ENCODE measurements at regions not wholly inside any gene's neighbourhood (a gene's known extent, or its start where the extent isn't known, plus 50 kb on each side); places are given as distances from the start of the nearest gene placed in this dataset.
A peak's percentile ranks its signal among the peaks of the same experiment; 100 is the strongest.
"Not testable (repeated sequence)": the region's sequence is repeated elsewhere in the genome, so short reads cannot be mapped to it uniquely, and the experiment has no call there.

DNA sequence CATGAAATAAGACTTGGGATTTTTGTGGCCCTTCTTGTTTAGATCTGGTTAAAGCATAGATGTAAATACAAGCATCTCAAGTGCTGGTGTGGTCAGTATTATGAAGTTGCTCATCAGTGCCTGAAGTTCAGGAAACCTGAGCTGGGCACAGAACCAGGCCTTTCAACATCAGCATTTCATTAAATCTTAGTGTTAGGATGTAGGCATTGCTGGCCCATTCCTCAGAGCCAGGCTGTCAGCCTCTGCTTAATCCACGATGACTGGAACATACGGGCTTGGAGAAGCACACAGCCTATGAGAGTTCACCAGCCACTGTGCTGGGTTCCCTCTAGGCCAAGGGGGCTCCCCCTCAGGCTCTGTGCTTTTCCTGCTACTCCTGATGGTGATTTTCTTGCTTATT is 270.2 kb downstream of the EN1 start:
- TF ChIP-seq CTCF (IDR thresholded peaks at IDR 0.05; ENCODE audit: insufficient read depth, low read length, missing control alignments): no peak
- DNase-seq (ENCODE audit: low read depth, low spot score): no peak
- ChIA-PET POLR2A (no interaction called here), CTCF (interaction anchor here (0.6 to 1.2 kb wide), 4 partner anchors 10 to 205 kb away, joined by 3 read pairs; no protein-coding TSS in a partner anchor)
- H3K4me3 ChIP-seq (ENCODE audit: low read depth, low read length): no peak overlapping the region

- CTCF ChIA-PET: interaction anchor here (0.8 to 1.2 kb wide), 2 partner anchors 11 to 204 kb away, joined by 3 read pairs; no protein-coding TSS in a partner anchor
- DNase-seq (ENCODE audit: low read depth, low spot score): peak; percentile 17
- no peak for TF ChIP-seq CTCF (IDR thresholded peaks at IDR 0.05; ENCODE audit: insufficient read depth, low read length, missing control alignments)
- POLR2A ChIA-PET: interaction anchor here (0.8 kb wide), 1 partner anchor 269 kb away, joined by 4 read pairs; no protein-coding TSS in a partner anchor
- no peak overlapping the region for H3K4me3 ChIP-seq (ENCODE audit: low read depth, low read length)
Measured at GRCh38 chr2:118576109-118576855, 271.2 kb downstream of the EN1 start.

DNA sequence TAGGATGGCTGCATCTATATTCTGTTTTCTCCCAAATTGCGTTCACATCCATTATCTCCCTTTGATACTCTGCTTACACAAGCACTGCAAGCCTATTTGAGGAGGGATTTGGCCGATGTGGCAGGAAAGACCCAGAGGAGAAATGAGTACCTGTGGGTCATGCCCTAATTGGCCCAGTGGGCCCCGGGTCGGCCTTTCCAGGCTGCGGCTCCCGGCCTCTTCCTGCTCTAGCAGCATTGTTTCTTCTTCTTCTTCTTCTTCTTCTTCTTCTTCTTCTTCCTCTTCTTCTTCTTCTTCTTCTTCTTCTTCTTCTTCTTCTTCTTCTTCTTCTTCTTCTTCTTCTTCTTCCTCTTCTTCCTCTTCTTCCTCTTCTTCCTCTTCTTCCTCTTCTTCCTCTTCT is 275.1 kb downstream of the EN1 start:
- DNase-seq (ENCODE audit: low read depth, low spot score); POLR2A ChIA-PET; CTCF ChIA-PET; H3K4me3 ChIP-seq (ENCODE audit: low read depth, low read length): not testable (repeated sequence)

GRCh38 chr2:118569876-118570535 is 277.4 kb downstream of the EN1 start:
- H3K4me3 ChIP-seq (ENCODE audit: low read depth, low read length): no peak overlapping the region
- ChIA-PET POLR2A (no interaction called here), CTCF (interaction anchor here (1.0 to 1.4 kb wide), 2 partner anchors 10 to 79 kb away, joined by 3 read pairs; no protein-coding TSS in a partner anchor)
- no peak for TF ChIP-seq CTCF (IDR thresholded peaks at IDR 0.05; ENCODE audit: insufficient read depth, low read length, missing control alignments)
- DNase-seq (ENCODE audit: low read depth, low spot score): no peak

DNA sequence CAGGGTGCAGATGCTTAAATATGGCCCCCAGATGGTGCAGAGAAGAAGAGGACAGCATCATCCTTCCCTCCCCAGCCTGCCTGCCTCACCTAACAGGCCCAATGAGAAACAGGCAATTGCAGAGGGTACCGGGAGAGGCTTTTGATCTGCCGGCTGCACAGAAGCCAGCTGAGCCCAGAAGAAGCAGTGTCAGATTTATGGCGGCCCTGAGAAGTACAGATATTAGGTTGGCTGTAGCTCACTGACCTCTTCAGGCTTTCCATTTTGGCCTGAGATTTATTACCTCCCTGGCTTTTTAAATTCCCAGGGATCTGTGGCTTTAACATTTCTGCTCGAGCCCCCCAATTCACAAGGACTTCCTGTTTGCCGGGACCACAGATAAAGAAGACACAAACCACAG is 278.7 kb downstream of the EN1 start:
- DNase-seq (ENCODE audit: low read depth, low spot score): no peak
- ChIA-PET POLR2A (no interaction called here), CTCF (no interaction called here)
- no peak overlapping the region for H3K4me3 ChIP-seq (ENCODE audit: low read depth, low read length)
- TF ChIP-seq CTCF (IDR thresholded peaks at IDR 0.05; ENCODE audit: insufficient read depth, low read length, missing control alignments): no peak

GRCh38 chr2:118565786-118566540 is 281.5 kb downstream of the EN1 start:
- no peak overlapping the region for H3K4me3 ChIP-seq (ENCODE audit: low read depth, low read length)
- CTCF ChIA-PET: interaction anchor here (1.0 to 2.5 kb wide), 4 partner anchors 10 to 299 kb away, joined by 3 to 9 read pairs (median 4); no protein-coding TSS in a partner anchor
- POLR2A ChIA-PET: no interaction called here
- no peak for TF ChIP-seq CTCF (IDR thresholded peaks at IDR 0.05; ENCODE audit: insufficient read depth, low read length, missing control alignments)
- no peak for DNase-seq (ENCODE audit: low read depth, low spot score)

Data from AG04449 (cell line).